ENCODE measurements at regions not wholly inside any gene's neighbourhood (a gene's known extent, or its start where the extent isn't known, plus 50 kb on each side); places are given as distances from the start of the nearest gene placed in this dataset.

- TF ChIP-seq POLR2A (IDR thresholded peaks at IDR 0.05; ENCODE audit: low read depth, low read length): no peak
- TF ChIP-seq POLR2AphosphoS5 (IDR thresholded peaks at IDR 0.05; ENCODE audit: low read depth, low read length): no peak
These were observed 217.5 kb downstream of the DRD1 start for GRCh38 chr5:175226506-175226905.
